Large intestine (tissue), 3 donors: ENCODE measurements at regions not wholly inside any gene's neighbourhood (a gene's known extent, or its start where the extent isn't known, plus 50 kb on each side); places are given as distances from the start of the nearest gene placed in this dataset.

Source experiments
- DNase-seq, 2 donors: peaks; one replicate each; pipeline versions ENCODE4 v3.0.0 to v3.0.0-alpha.2; 2013
- H3K27ac ChIP-seq: one replicate; pipeline ENCODE4 v1.5.1; 2013; ENCODE audit warnings: low read length
- H3K27me3 ChIP-seq: 2 replicates; pipeline ENCODE4 v1.6.1; 2013; ENCODE audit warnings: low read length; ENCODE audit not compliant: control insufficient read depth, insufficient read depth
- H3K36me3 ChIP-seq: 2 replicates; pipeline ENCODE4 v1.6.1; 2013; ENCODE audit warnings: low read length; ENCODE audit not compliant: control insufficient read depth, insufficient read depth
- H3K4me1 ChIP-seq: one replicate; pipeline ENCODE4 v1.6.1; 2013; ENCODE audit warnings: low read length; ENCODE audit not compliant: control insufficient read depth, insufficient read depth
- H3K4me3 ChIP-seq: one replicate; pipeline ENCODE4 v1.5.1; 2013; ENCODE audit warnings: low read length
- H3K9me3 ChIP-seq: one replicate; pipeline ENCODE4 v1.6.1; 2013; ENCODE audit warnings: mild to moderate bottlenecking, low read depth, low read length, moderate library complexity; ENCODE audit not compliant: control insufficient read depth
- WGBS: methylation state at CpG from one replicate; pipeline ENCODE4 v1.1.5; 2013; ENCODE audit warnings: low lambda C conversion rate; ENCODE audit not compliant: insufficient coverage; 5-methylcytosine and 5-hydroxymethylcytosine counted together

DNA sequence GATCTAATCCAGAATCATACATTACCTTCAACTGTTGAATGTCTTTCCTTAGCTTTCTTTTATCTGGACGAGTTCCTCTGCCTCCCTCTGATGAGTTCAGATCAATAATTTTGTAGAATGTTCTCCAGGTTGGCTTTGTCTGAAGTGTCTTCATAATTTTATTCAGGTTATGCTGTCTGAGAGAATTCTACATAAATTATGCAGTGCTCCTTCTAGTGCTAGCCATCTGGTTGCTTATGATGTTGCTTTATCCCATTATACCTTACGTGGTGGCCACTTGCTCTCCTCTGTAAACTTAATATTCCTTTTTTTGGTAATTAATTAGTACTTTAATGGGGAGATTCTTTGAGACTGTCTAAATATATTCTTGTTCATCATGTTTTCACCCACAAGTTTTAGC is 67.7 kb upstream of the PTCHD4 start:
- H3K27ac ChIP-seq: no peak overlapping the region
- 100% methylated on average over 1 of the region's 2 CpGs for WGBS
- no peak overlapping the region for H3K4me3 ChIP-seq
- no peaks in the 10 kb centered on the region for H3K4me1 ChIP-seq
- H3K36me3 ChIP-seq: no peaks in the 10 kb centered on the region
- no peaks in the 10 kb centered on the region for H3K9me3 ChIP-seq
- no peaks in the 10 kb centered on the region for H3K27me3 ChIP-seq
- no peak for DNase-seq

DNA sequence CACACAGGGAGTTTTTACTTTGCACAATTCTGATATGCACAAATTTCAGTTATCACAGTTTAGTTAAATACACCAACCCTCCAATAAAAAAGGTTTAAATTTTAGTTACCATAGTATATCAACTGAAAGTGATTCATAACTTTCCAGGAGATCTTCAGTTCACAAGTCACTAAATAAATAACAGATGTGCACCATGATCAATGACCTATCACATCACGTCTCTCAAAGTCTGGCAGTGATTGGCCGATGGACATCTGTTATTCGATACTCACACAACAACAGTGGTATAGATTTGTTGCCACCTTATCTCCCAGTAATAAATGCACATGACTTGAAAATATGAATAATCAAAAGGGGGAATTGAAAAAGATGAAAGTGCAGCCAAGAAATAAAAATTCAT is 66.8 kb upstream of the PTCHD4 start:
- H3K27me3 ChIP-seq: no peaks in the 10 kb centered on the region
- H3K4me1 ChIP-seq: no peaks in the 10 kb centered on the region
- no peaks in the 10 kb centered on the region for H3K9me3 ChIP-seq
- DNase-seq: no peak
- 90% methylated on average over 2 of the region's 3 CpGs for WGBS
- no peak overlapping the region for H3K4me3 ChIP-seq
- no peaks in the 10 kb centered on the region for H3K36me3 ChIP-seq
- no peak overlapping the region for H3K27ac ChIP-seq

DNA sequence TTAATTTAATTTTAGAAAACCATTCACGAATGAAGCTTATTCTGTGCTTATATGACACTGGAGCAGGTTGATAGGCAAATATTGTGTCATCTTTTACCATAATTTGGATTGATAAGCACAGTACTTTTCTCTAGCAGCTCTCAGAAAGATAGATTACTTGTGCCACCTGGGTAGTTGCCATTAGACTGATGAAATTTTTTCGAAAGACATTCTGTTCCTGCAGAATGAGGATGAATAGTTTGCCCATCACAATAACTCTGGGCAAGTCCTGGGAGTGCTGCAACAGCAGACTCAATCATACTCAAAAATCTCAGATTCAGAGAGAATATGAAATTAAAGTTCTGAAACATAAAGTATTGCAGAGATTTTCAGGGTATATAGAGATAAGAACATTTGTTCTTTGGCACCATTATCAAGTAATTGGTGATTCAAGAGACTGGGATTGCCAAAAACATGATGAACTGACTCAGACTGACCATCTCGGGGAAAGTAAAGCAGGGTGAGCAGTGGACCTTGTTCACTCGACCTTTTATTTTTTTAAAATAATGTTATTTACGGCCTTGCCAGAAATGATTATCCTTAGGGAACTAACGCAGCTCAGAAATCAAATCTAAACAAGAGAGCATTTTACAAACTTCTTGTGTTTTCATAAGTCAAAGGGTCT is 65.8 kb upstream of the PTCHD4 start:
- no peak overlapping the region for H3K4me3 ChIP-seq
- H3K27ac ChIP-seq: no peak overlapping the region
- WGBS: 90% methylated on average over 2 of the region's 6 CpGs
- no peaks in the 10 kb centered on the region for H3K9me3 ChIP-seq
- no peaks in the 10 kb centered on the region for H3K4me1 ChIP-seq
- H3K36me3 ChIP-seq: no peaks in the 10 kb centered on the region
- H3K27me3 ChIP-seq: no peaks in the 10 kb centered on the region
- DNase-seq: no peak

DNA sequence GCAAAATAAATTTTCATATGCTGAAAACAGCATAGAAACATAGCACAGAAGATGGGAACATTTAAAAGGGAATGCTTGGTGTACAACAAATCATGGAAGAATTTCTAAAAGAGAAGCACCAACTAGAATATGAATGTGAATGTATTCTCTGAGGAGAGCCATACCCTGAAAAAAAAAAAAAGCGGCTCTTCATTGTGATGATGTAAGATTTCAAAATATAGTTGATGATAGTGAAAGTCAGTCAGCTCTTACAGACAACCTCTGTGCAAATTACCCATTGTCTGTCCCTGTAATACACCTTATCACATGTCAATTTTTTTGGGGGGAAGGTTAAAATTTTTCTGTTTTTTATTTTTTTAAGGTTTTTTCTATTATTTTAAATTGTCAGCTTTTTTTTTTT is 58.6 kb upstream of the PTCHD4 start:
- Histone ChIP-seq H3K36me3 (no peaks in the 10 kb centered on the region), H3K27me3 (no peaks in the 10 kb centered on the region), H3K4me3 (no peak overlapping the region), H3K27ac (no peak overlapping the region), H3K4me1 (no peaks in the 10 kb centered on the region), H3K9me3 (no peaks in the 10 kb centered on the region)
- no CpG with 5 or more reads among the region's 1 CpG for WGBS
- DNase-seq: no peak
